ENCODE measurements at regions not wholly inside any gene's neighbourhood (a gene's known extent, or its start where the extent isn't known, plus 50 kb on each side); places are given as distances from the start of the nearest gene placed in this dataset.

GRCh38 chr2:40827392-40827791 is 375.5 kb upstream of the SLC8A1 start:
- intact Hi-C loops (cut with micrococcal nuclease; ENCODE audit: unreplicated experiment) = no loop called here
- Histone ChIP-seq H3K36me3 (ENCODE audit: insufficient read depth, low read length, poor library complexity, severe bottlenecking) (no peaks in the 10 kb centered on the region), H3K4me3 (ENCODE audit: low read depth, low read length, poor library complexity, severe bottlenecking) (no peak overlapping the region), H3K27ac (ENCODE audit: low read depth, low read length, poor library complexity, severe bottlenecking) (no peak overlapping the region), H3K27me3 (replicated peaks; ENCODE audit: insufficient read depth, low read depth, low read length, poor library complexity) (no peaks in the 10 kb centered on the region), H3K4me1 (ENCODE audit: insufficient read depth, low read length, poor library complexity, severe bottlenecking) (no peaks in the 10 kb centered on the region), H3K9me3 (ENCODE audit: low read depth, low read length, poor library complexity, severe bottlenecking) (no peaks in the 10 kb centered on the region)
- BruUV-seq (replicated peaks) = no TSS peak
- ChIA-PET POLR2A (ENCODE audit: low non-redundant PET) (no interaction called here), CTCF (no interaction called here)
- DNase-seq (ENCODE audit: low spot score) = peak; percentile 2
- no peak for TF ChIP-seq EZH2 (IDR thresholded peaks at IDR 0.05; ENCODE audit: borderline replicate concordance, low read depth, low read length, poor library complexity, severe bottlenecking)
- no peak for TF ChIP-seq CTCF (conservative IDR thresholded peaks at IDR 0.05; ENCODE audit: low read depth, low read length)

DNA sequence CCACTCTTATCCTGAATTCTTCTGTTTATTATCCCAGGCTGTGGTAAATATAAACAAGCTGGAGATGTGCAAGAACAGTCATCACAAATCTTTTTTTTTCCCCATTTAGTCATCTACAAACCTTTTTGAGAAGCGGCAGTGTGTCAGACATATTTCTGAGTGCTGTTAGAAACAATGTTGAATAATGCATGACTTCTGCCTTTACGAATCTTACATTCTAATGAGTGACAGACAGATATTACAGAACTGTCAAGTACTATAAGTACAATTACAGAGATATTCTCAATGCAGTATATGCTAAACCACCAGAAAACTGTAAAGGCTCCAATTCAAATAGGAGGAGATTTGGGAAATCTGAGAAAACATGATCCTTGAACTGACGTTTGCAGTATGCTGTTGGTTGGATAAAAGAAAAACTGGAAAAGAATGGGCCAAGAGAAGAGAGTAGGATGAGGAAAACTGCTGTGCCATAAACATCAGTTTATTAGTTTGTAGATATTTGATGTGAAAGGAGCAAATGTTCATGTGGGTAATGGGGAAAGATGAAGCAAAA is 379.5 kb upstream of the SLC8A1 start:
- TF ChIP-seq EZH2 (IDR thresholded peaks at IDR 0.05; ENCODE audit: borderline replicate concordance, low read depth, low read length, poor library complexity, severe bottlenecking) (no peak), CTCF (conservative IDR thresholded peaks at IDR 0.05; ENCODE audit: low read depth, low read length) (no peak)
- Histone ChIP-seq H3K9me3 (ENCODE audit: low read depth, low read length, poor library complexity, severe bottlenecking) (no peaks in the 10 kb centered on the region), H3K36me3 (ENCODE audit: insufficient read depth, low read length, poor library complexity, severe bottlenecking) (no peaks in the 10 kb centered on the region), H3K4me3 (ENCODE audit: low read depth, low read length, poor library complexity, severe bottlenecking) (no peak overlapping the region), H3K27me3 (replicated peaks; ENCODE audit: insufficient read depth, low read depth, low read length, poor library complexity) (no peaks in the 10 kb centered on the region), H3K27ac (ENCODE audit: low read depth, low read length, poor library complexity, severe bottlenecking) (no peak overlapping the region), H3K4me1 (ENCODE audit: insufficient read depth, low read length, poor library complexity, severe bottlenecking) (no peaks in the 10 kb centered on the region)
- POLR2A ChIA-PET (ENCODE audit: low non-redundant PET) = no interaction called here
- CTCF ChIA-PET = no interaction called here
- no TSS peak for BruUV-seq (replicated peaks)
- intact Hi-C loops (cut with micrococcal nuclease; ENCODE audit: unreplicated experiment) = no loop called here
- DNase-seq (ENCODE audit: low spot score) = no peak

DNA sequence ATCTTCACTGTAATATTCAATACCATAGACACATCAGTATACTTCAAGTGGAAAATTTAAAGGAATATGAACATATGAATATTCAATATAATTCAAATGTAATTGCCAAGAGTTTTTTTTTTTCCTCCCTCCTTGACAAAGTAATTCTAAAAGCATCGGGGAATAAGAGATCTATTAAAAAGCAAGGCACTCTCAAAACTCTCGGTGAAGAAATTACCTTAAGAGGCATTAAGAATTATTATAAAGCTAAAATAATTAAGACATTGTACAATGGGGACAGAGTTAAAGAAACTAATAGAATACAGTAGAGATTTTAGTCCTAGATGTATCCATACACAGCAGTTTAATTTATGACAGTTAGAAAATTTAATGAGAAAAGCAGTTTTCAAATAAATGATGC is 390.0 kb upstream of the SLC8A1 start:
- no peak for TF ChIP-seq EZH2 (IDR thresholded peaks at IDR 0.05; ENCODE audit: borderline replicate concordance, low read depth, low read length, poor library complexity, severe bottlenecking)
- TF ChIP-seq CTCF (conservative IDR thresholded peaks at IDR 0.05; ENCODE audit: low read depth, low read length) = no peak
- H3K4me1 ChIP-seq (ENCODE audit: insufficient read depth, low read length, poor library complexity, severe bottlenecking) = no peaks in the 10 kb centered on the region
- POLR2A ChIA-PET (ENCODE audit: low non-redundant PET) = no interaction called here
- H3K36me3 ChIP-seq (ENCODE audit: insufficient read depth, low read length, poor library complexity, severe bottlenecking) = no peaks in the 10 kb centered on the region
- intact Hi-C loops (cut with micrococcal nuclease; ENCODE audit: unreplicated experiment) = loop anchor here (10.0 kb wide), 1 partner anchor 553 kb away; no protein-coding TSS in a partner anchor
- no peak overlapping the region for H3K27ac ChIP-seq (ENCODE audit: low read depth, low read length, poor library complexity, severe bottlenecking)
- peaks cover 3% of the 10 kb centered on the region for H3K27me3 ChIP-seq (replicated peaks; ENCODE audit: insufficient read depth, low read depth, low read length, poor library complexity)
- no peak for DNase-seq (ENCODE audit: low spot score)
- no peaks in the 10 kb centered on the region for H3K9me3 ChIP-seq (ENCODE audit: low read depth, low read length, poor library complexity, severe bottlenecking)
- CTCF ChIA-PET = no interaction called here
- no peak overlapping the region for H3K4me3 ChIP-seq (ENCODE audit: low read depth, low read length, poor library complexity, severe bottlenecking)
- BruUV-seq (replicated peaks) = no TSS peak

All from A673 (cell line).